GM13977 (cell line): ENCODE measurements at regions not wholly inside any gene's neighbourhood (a gene's known extent, or its start where the extent isn't known, plus 50 kb on each side); places are given as distances from the start of the nearest gene placed in this dataset.

Experiments
- DNase-seq: peaks from one replicate; pipeline ENCODE4 v3.0.0; 2012; ENCODE audit warnings: low spot score
- CTCF ChIP-seq: IDR thresholded peaks from 2 replicates; pipeline ENCODE4 v1.5.1; 2012; ENCODE audit warnings: mild to moderate bottlenecking, control low read depth; ENCODE audit not compliant: insufficient read depth; ENCODE audit errors: extremely low read depth, missing control alignments
- in situ Hi-C: fragments of 300-500 bp; cut with MboI; formaldehyde crosslinking; loops from one replicate; pipeline ENCODE4 v1.12.0; 2022; ENCODE audit warnings: low sequenced_read_pairs, low pct_unique_long_range_greater_than_20kb, mixed read lengths, inconsistent platforms; ENCODE audit not compliant: unreplicated experiment

GRCh38 chr7:67875558-67875957, 878.9 kb downstream of the TYW1 start:
- in situ Hi-C loops: no loop called here
- DNase-seq: no peak
- no peak for TF ChIP-seq CTCF

GRCh38 chr7:67878808-67879207, 882.2 kb downstream of the TYW1 start:
- in situ Hi-C loops: no loop called here
- no peak for DNase-seq
- no peak for TF ChIP-seq CTCF

DNA sequence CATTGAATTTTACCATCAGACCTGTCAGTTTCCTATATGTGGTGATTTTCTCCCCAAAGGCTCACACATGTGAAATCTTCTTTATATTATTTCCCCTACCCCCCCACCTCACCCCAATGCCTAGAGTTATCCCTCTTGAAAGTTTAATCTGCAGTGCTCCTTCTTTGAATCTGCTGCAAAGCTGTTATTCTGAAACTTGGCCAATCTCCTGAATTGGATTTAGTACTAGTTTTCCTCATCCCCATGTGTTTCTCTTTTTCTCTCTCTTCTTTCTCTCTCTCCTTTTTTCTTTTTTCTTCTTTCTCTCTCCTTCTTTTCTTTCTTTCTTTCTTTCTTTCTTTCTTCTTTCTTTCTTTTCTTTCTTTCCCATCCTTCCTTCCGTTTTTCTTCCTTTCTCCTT, 886.2 kb downstream of the TYW1 start:
- DNase-seq: no peak
- in situ Hi-C loops: no loop called here

GRCh38 chr7:67890316-67890715, 893.7 kb downstream of the TYW1 start:
- in situ Hi-C loops: no loop called here
- DNase-seq: no peak
- TF ChIP-seq CTCF: no peak

More for the DNA sequence above, 886.2 kb downstream of the TYW1 start:
- TF ChIP-seq CTCF: no peak

DNA sequence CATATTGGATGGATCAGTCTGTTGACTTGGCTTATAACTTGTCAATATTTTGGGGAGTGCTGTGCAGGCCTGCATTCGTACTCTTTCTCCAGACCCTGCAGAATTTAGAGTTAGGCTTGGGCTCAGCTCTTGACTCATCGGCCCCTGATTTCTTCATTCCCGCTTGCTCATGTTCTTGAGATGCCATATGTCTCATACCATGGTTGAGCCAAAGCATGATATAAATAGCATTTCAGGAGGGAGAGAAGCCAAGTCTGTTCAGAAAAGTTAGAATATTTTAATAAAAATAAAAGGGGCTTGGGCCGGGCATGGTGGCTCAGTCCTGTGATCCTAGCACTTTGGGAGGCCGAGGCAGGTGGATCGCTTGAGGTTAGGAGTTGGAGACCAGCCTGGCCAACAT, 898.1 kb downstream of the TYW1 start:
- no peak for DNase-seq
- in situ Hi-C loops: no loop called here
- no peak for TF ChIP-seq CTCF

DNA sequence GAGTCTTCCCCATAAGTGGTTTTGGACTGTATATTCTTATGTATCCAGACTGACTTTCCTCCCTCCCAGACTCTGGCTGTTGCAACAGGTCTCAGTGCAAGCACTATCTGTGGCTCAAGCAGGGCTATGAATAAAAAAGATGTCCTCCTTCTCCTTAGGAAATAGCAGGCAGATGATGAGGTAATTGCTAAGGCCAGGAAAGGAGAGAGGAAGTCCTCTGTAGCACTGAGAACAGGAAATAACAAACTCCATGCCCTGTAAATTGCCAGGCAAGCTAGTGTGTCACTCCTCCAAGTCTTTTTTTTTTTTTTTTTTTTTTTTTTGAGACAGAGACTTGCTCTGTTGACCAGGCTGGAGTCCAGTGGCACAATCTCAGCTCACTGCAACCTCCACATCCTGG, 900.1 kb downstream of the TYW1 start:
- DNase-seq: no peak
- TF ChIP-seq CTCF: no peak
- in situ Hi-C loops: no loop called here

DNA sequence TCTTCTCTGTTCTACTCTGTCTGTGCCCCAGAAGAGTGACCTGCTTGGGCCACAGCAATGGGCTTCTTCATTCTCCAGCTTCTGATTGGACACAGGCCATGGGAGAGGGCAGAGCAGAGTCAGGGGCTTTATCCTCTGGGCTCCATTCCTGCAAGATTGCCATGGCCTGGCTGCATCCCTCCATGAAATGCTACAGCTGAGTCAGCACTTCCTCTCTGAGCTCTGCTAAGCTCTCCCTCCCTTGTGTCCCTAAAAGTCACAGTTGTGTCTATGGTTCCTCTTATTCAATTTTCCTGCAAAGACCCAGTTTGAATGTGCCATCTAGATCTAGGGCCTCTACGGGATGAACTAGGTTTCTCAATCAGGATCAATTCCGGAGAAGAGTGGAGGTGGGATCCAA, 903.8 kb downstream of the TYW1 start:
- no peak for TF ChIP-seq CTCF
- in situ Hi-C loops: no loop called here
- DNase-seq: no peak
